Psoas muscle (tissue), 7 donors: ENCODE measurements at regions not wholly inside any gene's neighbourhood (a gene's known extent, or its start where the extent isn't known, plus 50 kb on each side); places are given as distances from the start of the nearest gene placed in this dataset.

ENCODE experiments used
- ATAC-seq, 4 donors: fragments of 200-7000 bp; cut with Tn5 transposase; one replicate each; pipeline ENCODE4 v1.9.1; 2020; ENCODE audit warnings: moderate library complexity in 3 of 4, mild to moderate bottlenecking in 2 of 4
- DNase-seq, 2 donors: peaks; one replicate each; pipeline ENCODE4 v3.0.0-alpha.2; 2020
- H3K27ac ChIP-seq: fragments of 200-600 bp; one replicate; pipeline ENCODE4 v1.8.0; 2022
- H3K27me3 ChIP-seq, 3 donors: fragments of 200-600 bp in 1 of 3; one replicate each; pipeline versions ENCODE4 v1.6.1 to v1.8.0; 2013 to 2022; ENCODE audit warnings: low read length in 2 of 3, mild to moderate bottlenecking in 2 of 3, moderate library complexity in 1 of 3; ENCODE audit not compliant: insufficient read depth in 3 of 3
- H3K36me3 ChIP-seq, 2 donors: fragments of 200-600 bp in 1 of 2; one replicate each; pipeline versions ENCODE4 v1.6.1 to v1.8.0; 2013 to 2022; ENCODE audit warnings: low read depth in 1 of 2, mild to moderate bottlenecking in 1 of 2, moderate library complexity in 1 of 2; ENCODE audit not compliant: insufficient read depth in 1 of 2
- H3K4me1 ChIP-seq: fragments of 200-600 bp; one replicate; pipeline ENCODE4 v1.8.0; 2022
- H3K4me3 ChIP-seq: fragments of 200-600 bp; one replicate; pipeline ENCODE4 v1.8.0; 2022; ENCODE audit warnings: mild to moderate bottlenecking
- H3K9me3 ChIP-seq: fragments of 200-600 bp; one replicate; pipeline ENCODE4 v1.8.0; 2022
- CTCF ChIP-seq: fragments of 200-600 bp; IDR thresholded peaks from one replicate; pipeline ENCODE4 v1.8.0; 2022; ENCODE audit warnings: antibody characterized with exemption
- WGBS, 3 donors: extraction: QIAGEN DNeasy Blood & Tissue Kit; methylation state at CpG; one replicate each; pipeline versions ENCODE4 v1.1.6 to v1.1.7; 2013; 5-methylcytosine and 5-hydroxymethylcytosine counted together
- intact Hi-C, 2 donors: fragments of 100-400 bp; cut with DNase I; formaldehyde crosslinking; loops; one replicate each; pipeline versions ENCODE4 v1.11.0 to v1.14.2; 2022
- donor health status: healthy with polysubstance abuse.
- donor health status: DM: no; HTN: no; CAD: no; lungs with moderate emphysema.
- donor health status: Bipolar disorder and iron deficiency.
- donor health status: healthy.
- donor health status: DM: yes; HTN: yes; CAD: no.
- donor health status: DM: no; HTN: no; CAD: no.
- donor health status: DM: yes; HTN: yes; CAD: no.

DNA sequence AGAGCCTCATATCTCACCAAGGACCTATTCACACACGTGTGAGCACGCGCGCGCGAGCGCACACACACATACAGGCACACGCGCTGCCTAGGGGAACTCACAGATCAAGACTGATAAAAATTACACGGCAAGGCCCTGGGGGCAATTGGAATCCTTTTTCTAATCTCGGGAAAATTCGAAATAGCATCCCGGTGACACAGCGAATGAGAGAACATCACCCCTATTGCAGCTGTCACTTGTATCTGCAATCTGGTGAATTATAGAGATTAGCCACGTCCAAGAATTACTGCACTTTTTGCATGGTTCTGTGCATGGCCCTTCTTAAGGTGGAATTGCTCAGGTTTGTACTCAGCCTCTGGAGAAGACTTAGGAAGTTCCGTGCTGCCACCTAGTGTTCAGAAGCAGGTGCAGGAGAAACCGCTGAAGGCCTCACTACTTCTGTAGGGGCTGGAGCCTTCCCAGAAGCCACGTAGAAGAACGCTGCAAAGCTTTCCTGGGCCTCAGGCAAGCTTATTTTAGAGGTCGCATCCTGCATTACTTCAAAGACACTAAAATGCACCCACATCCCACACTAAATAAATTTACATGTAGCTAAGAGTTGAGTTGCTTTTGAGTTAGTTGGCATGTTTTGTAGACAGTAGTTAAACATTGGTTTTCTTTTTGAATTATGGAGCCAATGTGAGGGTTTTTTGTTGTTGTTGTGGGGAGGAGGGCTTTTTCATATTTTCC lies 229.2 kb upstream of the CAMK1G start:
- intact Hi-C loops, result loop anchor here in 1 of 2 donors (10.0 kb wide), 1 partner anchor 149 kb away; no protein-coding TSS in a partner anchor

GRCh38 chr1:209354840-209355165 lies 228.7 kb upstream of the CAMK1G start:
- H3K27ac ChIP-seq, result no peak overlapping the region
- H3K27me3 ChIP-seq, result no peaks in the 10 kb centered on the region
- WGBS, 3 donors, result 75 to 82% (median 78%) methylated on average over 4 of the region's 4 CpGs
- DNase-seq (no peak), ATAC-seq (no peak)
- intact Hi-C loops, result loop anchor here in 1 of 2 donors (10.0 kb wide), 1 partner anchor 150 kb away; no protein-coding TSS in a partner anchor
- no peaks in the 10 kb centered on the region for H3K9me3 ChIP-seq
- H3K4me3 ChIP-seq, result no peak overlapping the region
- TF ChIP-seq CTCF, result no peak
- no peaks in the 10 kb centered on the region for H3K4me1 ChIP-seq
- no peaks in the 10 kb centered on the region for H3K36me3 ChIP-seq

More for the DNA sequence above, 229.2 kb upstream of the CAMK1G start:
- no peak overlapping the region for H3K27ac ChIP-seq
- H3K36me3 ChIP-seq, result no peaks in the 10 kb centered on the region
- no peaks in the 10 kb centered on the region for H3K4me1 ChIP-seq
- no peaks in the 10 kb centered on the region for H3K27me3 ChIP-seq
- WGBS, 3 donors, result 21 to 24% (median 21%) methylated on average over 20 of the region's 20 CpGs
- no peaks in the 10 kb centered on the region for H3K9me3 ChIP-seq
- H3K4me3 ChIP-seq, result no peak overlapping the region
- peak; percentile 64 for TF ChIP-seq CTCF
- ATAC-seq, result peak; percentile 30 to 75 (median 68)
- peak; percentile 50 to 67 for DNase-seq

DNA sequence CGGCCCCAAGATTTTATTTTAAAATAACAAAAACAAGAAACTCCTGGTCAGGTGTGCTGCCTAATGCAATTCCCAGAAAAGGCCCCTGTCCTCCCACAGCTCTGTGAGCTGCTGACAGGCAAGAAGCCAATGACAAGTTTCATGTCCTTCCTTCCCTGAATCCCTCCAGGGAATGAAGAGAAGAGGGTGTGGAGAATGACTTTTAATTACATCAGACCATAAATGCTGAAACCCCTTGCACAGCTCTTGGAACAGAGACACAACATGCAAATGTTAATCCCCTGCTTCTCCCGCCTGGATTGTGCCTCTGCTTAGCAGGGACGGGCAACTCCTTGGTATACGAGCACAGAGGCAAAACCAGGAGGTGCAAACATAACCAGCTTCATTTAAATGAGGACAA lies 228.1 kb upstream of the CAMK1G start:
- H3K9me3 ChIP-seq, result no peaks in the 10 kb centered on the region
- no peaks in the 10 kb centered on the region for H3K36me3 ChIP-seq
- no peak overlapping the region for H3K27ac ChIP-seq
- intact Hi-C loops, result loop anchor here in 1 of 2 donors (10.0 kb wide), 1 partner anchor 151 kb away; no protein-coding TSS in a partner anchor
- ATAC-seq, result no peak
- no peak for DNase-seq
- WGBS, 3 donors, result 51 to 60% (median 59%) methylated on average over 4 of the region's 4 CpGs
- H3K27me3 ChIP-seq, result no peaks in the 10 kb centered on the region
- H3K4me1 ChIP-seq, result no peaks in the 10 kb centered on the region
- no peak for TF ChIP-seq CTCF
- no peak overlapping the region for H3K4me3 ChIP-seq

- Histone ChIP-seq H3K4me1 (no peaks in the 10 kb centered on the region), H3K36me3 (no peaks in the 10 kb centered on the region), H3K9me3 (no peaks in the 10 kb centered on the region), H3K27ac (no peak overlapping the region), H3K4me3 (no peak overlapping the region), H3K27me3 (no peaks in the 10 kb centered on the region)
- no peak for DNase-seq
- no peak for ATAC-seq
- intact Hi-C loops, result loop anchor here in 1 of 2 donors (10.0 kb wide), 1 partner anchor 152 kb away; no protein-coding TSS in a partner anchor
- TF ChIP-seq CTCF, result no peak
- 76 to 87% (median 82%) methylated on average over 6 of the region's 6 CpGs for WGBS, 3 donors
Measured at GRCh38 chr1:209356976-209357377, 226.5 kb upstream of the CAMK1G start.

DNA sequence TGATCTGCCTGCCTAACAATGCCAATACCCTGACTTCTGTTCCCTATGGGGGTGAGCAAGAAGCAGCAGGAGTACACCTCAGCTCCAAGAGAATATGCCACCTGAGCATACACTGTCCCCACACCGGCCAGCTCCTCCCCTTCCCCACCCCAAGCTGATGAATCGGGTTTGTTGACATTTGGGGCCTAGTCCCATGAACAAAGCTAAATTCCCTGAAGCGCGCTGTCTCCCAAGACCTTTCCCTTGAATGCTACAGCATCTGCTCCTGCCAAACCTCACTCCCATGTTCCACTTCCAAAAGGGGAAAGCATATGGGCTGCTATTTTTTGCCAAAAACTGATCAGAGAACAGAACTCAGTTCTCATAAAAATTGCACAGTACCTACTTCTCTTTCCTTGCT lies 220.4 kb upstream of the CAMK1G start:
- no peak overlapping the region for H3K4me3 ChIP-seq
- intact Hi-C loops, result no loop called here
- TF ChIP-seq CTCF, result no peak
- H3K27ac ChIP-seq, result no peak overlapping the region
- no peaks in the 10 kb centered on the region for H3K4me1 ChIP-seq
- DNase-seq (no peak), ATAC-seq (no peak)
- no peaks in the 10 kb centered on the region for H3K9me3 ChIP-seq
- 61 to 67% (median 64%) methylated on average over 4 of the region's 4 CpGs for WGBS, 3 donors
- peaks cover 0 to 4% (median 0%) of the 10 kb centered on the region in 3 donors for H3K27me3 ChIP-seq
- H3K36me3 ChIP-seq, result no peaks in the 10 kb centered on the region
